Lower leg skin (tissue), 4 donors: ENCODE measurements at regions not wholly inside any gene's neighbourhood (a gene's known extent, or its start where the extent isn't known, plus 50 kb on each side); places are given as distances from the start of the nearest gene placed in this dataset.

Experiments
- DNase-seq, 2 donors: peaks; one replicate each; pipeline ENCODE4 v3.0.0-alpha.2; 2019; ENCODE audit warnings: low spot score in 2 of 2
- H3K4me3 ChIP-seq: fragments of 200-600 bp; sonication (generic); 2 replicates; pipeline ENCODE4 v1.5.1; 2017; ENCODE audit warnings: mild to moderate bottlenecking, low read depth; ENCODE audit not compliant: poor library complexity, severe bottlenecking
- CTCF ChIP-seq, 3 donors: fragments of 450-650 bp; IDR thresholded peaks; one replicate each; pipeline ENCODE4 v1.5.1; 2016; ENCODE audit warnings: antibody characterized with exemption in 3 of 3, mild to moderate bottlenecking in 3 of 3, moderate library complexity in 2 of 3
- POLR2A ChIP-seq, 2 donors: fragments of 450-650 bp; IDR thresholded peaks; one replicate each; pipeline ENCODE4 v1.6.1; 2016 to 2017; ENCODE audit warnings: antibody characterized with exemption in 2 of 2, mild to moderate bottlenecking in 1 of 2, moderate library complexity in 1 of 2
- WGBS, 2 donors: methylation state at CpG; one replicate each; pipeline ENCODE4 v1.1.5; 2018; 5-methylcytosine and 5-hydroxymethylcytosine counted together
- intact Hi-C: fragments of 100-400 bp; cut with DNase I; formaldehyde crosslinking; loops from one replicate; pipeline ENCODE4 v1.15.0; 2023; ENCODE audit warnings: low total_unique reads

- TF ChIP-seq CTCF (IDR thresholded peaks at IDR 0.05) (no peak), POLR2A (IDR thresholded peaks at IDR 0.05) (no peak)
- peak in 1 of 2 donors; percentile 63 for DNase-seq
- no peak overlapping the region for H3K4me3 ChIP-seq
- intact Hi-C loops = no loop called here
- 93 to 95% methylated on average over 8 of the region's 8 CpGs for WGBS, 2 donors
Measured at GRCh38 chr11:62067741-62068140, 56.1 kb upstream of the INCENP start.

GRCh38 chr11:62064221-62064620, 59.6 kb upstream of the INCENP start:
- WGBS, 2 donors = 93 to 95% methylated on average over 2 of the region's 2 CpGs
- intact Hi-C loops = no loop called here
- TF ChIP-seq CTCF (IDR thresholded peaks at IDR 0.05) (no peak), POLR2A (IDR thresholded peaks at IDR 0.05) (no peak)
- peak in 1 of 2 donors; percentile 15 for DNase-seq
- no peak overlapping the region for H3K4me3 ChIP-seq

GRCh38 chr11:62062223-62062861, 61.5 kb upstream of the INCENP start:
- WGBS, 2 donors = 74 to 93% methylated on average over 4 of the region's 4 CpGs
- no peak for DNase-seq
- no peak overlapping the region for H3K4me3 ChIP-seq
- TF ChIP-seq POLR2A (IDR thresholded peaks at IDR 0.05) (no peak), CTCF (IDR thresholded peaks at IDR 0.05) (no peak)
- intact Hi-C loops = no loop called here

GRCh38 chr11:62061356-62062222, 62.2 kb upstream of the INCENP start:
- intact Hi-C loops = no loop called here

GRCh38 chr11:62057069-62057468, 66.7 kb upstream of the INCENP start:
- DNase-seq = no peak
- TF ChIP-seq POLR2A (IDR thresholded peaks at IDR 0.05) (no peak), CTCF (IDR thresholded peaks at IDR 0.05) (no peak)
- intact Hi-C loops = no loop called here
- WGBS, 2 donors = 84 to 85% methylated on average over 2 of the region's 2 CpGs
- no peak overlapping the region for H3K4me3 ChIP-seq

More at GRCh38 chr11:62061356-62062222, 62.2 kb upstream of the INCENP start:
- 75 to 83% methylated on average over 11 of the region's 11 CpGs for WGBS, 2 donors
- no peak overlapping the region for H3K4me3 ChIP-seq
- TF ChIP-seq CTCF (IDR thresholded peaks at IDR 0.05) (no peak), POLR2A (IDR thresholded peaks at IDR 0.05) (no peak)
- DNase-seq = no peak
